K562 (cell line): ENCODE measurements at regions not wholly inside any gene's neighbourhood (a gene's known extent, or its start where the extent isn't known, plus 50 kb on each side); places are given as distances from the start of the nearest gene placed in this dataset.

Experiments
- POLR2A ChIP-seq: fragments of 450-650 bp; conservative IDR thresholded peaks from 2 replicates; pipeline ENCODE4 v1.6.1; 2016
- SRF ChIP-seq, 2 experiments: fragments of 250-450, 450-650 bp in 1 of 2; sonication (Bioruptor Pico) in 1 of 2; sonication (generic) in 1 of 2; formaldehyde crosslinking; IDR thresholded peaks; 2 replicates each; pipeline versions ENCODE4 v1.5.0 to v1.5.1; 2020 to 2022; ENCODE audit warnings: mild to moderate bottlenecking in 1 of 2, missing genetic modification reagents in 1 of 2
- TF ChIP-seq, protein P1 (sequence below): sonication (generic); formaldehyde crosslinking; IDR thresholded peaks from 2 replicates; pipeline ENCODE4 v1.8.1; 2023; ENCODE audit warnings: mild to moderate bottlenecking, missing genetic modification reagents

GRCh38 chr2:145818890-145819504, 1299.1 kb upstream of the ZEB2 start:
- TF ChIP-seq, protein P1, sequence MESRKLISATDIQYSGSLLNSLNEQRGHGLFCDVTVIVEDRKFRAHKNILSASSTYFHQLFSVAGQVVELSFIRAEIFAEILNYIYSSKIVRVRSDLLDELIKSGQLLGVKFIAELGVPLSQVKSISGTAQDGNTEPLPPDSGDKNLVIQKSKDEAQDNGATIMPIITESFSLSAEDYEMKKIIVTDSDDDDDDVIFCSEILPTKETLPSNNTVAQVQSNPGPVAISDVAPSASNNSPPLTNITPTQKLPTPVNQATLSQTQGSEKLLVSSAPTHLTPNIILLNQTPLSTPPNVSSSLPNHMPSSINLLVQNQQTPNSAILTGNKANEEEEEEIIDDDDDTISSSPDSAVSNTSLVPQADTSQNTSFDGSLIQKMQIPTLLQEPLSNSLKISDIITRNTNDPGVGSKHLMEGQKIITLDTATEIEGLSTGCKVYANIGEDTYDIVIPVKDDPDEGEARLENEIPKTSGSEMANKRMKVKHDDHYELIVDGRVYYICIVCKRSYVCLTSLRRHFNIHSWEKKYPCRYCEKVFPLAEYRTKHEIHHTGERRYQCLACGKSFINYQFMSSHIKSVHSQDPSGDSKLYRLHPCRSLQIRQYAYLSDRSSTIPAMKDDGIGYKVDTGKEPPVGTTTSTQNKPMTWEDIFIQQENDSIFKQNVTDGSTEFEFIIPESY (CRISPR knock-in tag), result no peak
- no peak for TF ChIP-seq POLR2A
- no peak for TF ChIP-seq SRF (CRISPR knock-in tag; IDR thresholded peaks at IDR 0.05)
